ENCODE measurements at regions not wholly inside any gene's neighbourhood (a gene's known extent, or its start where the extent isn't known, plus 50 kb on each side); places are given as distances from the start of the nearest gene placed in this dataset.

GRCh38 chrX:13893826-13894225, 76.9 kb upstream of the GPM6B start:
- intact Hi-C loops (cut with micrococcal nuclease; ENCODE audit: unreplicated experiment): no loop called here
- DNase-seq: no peak
- Mint-ChIP-seq H3K27ac (ENCODE audit: unreplicated experiment) (no peak overlapping the region), H3K4me3 (ENCODE audit: low read depth, unreplicated experiment) (no peak overlapping the region), H3K36me3 (ENCODE audit: insufficient read depth, unreplicated experiment) (no peaks in the 10 kb centered on the region), H3K4me1 (ENCODE audit: low read depth, unreplicated experiment) (no peaks in the 10 kb centered on the region), H3K27me3 (ENCODE audit: unreplicated experiment) (no peaks in the 10 kb centered on the region), H3K9me3 (ENCODE audit: low read depth, unreplicated experiment) (no peaks in the 10 kb centered on the region)
- no TSS peak for BruUV-seq (replicated peaks)
- CTCF ChIA-PET: no interaction called here
- no peak for TF ChIP-seq CTCF (IDR thresholded peaks at IDR 0.05; ENCODE audit: unreplicated experiment)

GRCh38 chrX:13892856-13893255, 76.0 kb upstream of the GPM6B start:
- no peak overlapping the region for H3K27ac Mint-ChIP-seq (ENCODE audit: unreplicated experiment)
- intact Hi-C loops (cut with micrococcal nuclease; ENCODE audit: unreplicated experiment): no loop called here
- no peak for DNase-seq
- H3K9me3 Mint-ChIP-seq (ENCODE audit: low read depth, unreplicated experiment): no peaks in the 10 kb centered on the region
- CTCF ChIA-PET: no interaction called here
- no peaks in the 10 kb centered on the region for H3K4me1 Mint-ChIP-seq (ENCODE audit: low read depth, unreplicated experiment)
- no peaks in the 10 kb centered on the region for H3K36me3 Mint-ChIP-seq (ENCODE audit: insufficient read depth, unreplicated experiment)
- no peak overlapping the region for H3K4me3 Mint-ChIP-seq (ENCODE audit: low read depth, unreplicated experiment)
- no peak for TF ChIP-seq CTCF (IDR thresholded peaks at IDR 0.05; ENCODE audit: unreplicated experiment)
- no TSS peak for BruUV-seq (replicated peaks)
- no peaks in the 10 kb centered on the region for H3K27me3 Mint-ChIP-seq (ENCODE audit: unreplicated experiment)

DNA sequence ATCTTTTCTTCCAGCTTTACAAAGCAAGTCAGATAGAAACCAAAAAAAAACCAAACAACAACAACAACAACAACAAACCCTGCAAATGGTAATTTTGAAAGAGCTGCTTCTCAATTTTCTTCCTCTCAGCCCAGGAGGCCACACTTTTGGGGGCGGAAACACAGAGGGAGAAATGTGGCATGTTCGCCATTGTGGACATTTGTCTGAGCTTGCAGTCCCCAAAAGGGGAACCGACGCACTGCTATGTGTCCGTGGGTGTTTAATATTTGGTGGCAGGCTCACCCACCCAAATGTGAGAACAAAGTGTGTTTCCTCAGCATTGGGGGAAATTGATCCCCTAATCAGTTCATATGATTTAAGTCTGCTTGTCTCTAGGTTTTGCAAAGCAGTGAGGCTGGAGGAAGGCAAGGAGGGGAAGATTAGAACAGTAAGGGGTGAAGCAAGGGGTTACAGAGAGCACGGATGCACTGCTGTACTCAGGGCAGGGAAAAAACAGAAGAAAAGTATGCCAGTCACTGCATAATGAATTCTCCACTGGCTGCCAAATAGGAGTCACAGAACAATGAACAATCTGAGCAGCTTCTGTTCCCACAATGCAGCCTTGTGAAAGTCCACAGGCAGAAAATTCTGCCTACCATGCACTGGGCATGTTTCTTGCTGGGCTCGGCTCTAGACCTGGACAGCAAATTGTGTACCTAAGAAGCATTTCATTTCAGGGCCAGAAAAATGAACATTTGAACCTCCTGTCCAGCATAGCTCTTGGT, 74.7 kb upstream of the GPM6B start:
- H3K9me3 Mint-ChIP-seq (ENCODE audit: low read depth, unreplicated experiment): no peaks in the 10 kb centered on the region
- no peak overlapping the region for H3K27ac Mint-ChIP-seq (ENCODE audit: unreplicated experiment)
- CTCF ChIA-PET: no interaction called here
- intact Hi-C loops (cut with micrococcal nuclease; ENCODE audit: unreplicated experiment): no loop called here
- DNase-seq: no peak
- no peaks in the 10 kb centered on the region for H3K4me1 Mint-ChIP-seq (ENCODE audit: low read depth, unreplicated experiment)
- no peak overlapping the region for H3K4me3 Mint-ChIP-seq (ENCODE audit: low read depth, unreplicated experiment)
- H3K36me3 Mint-ChIP-seq (ENCODE audit: insufficient read depth, unreplicated experiment): no peaks in the 10 kb centered on the region
- H3K27me3 Mint-ChIP-seq (ENCODE audit: unreplicated experiment): no peaks in the 10 kb centered on the region
- no peak for TF ChIP-seq CTCF (IDR thresholded peaks at IDR 0.05; ENCODE audit: unreplicated experiment)
- no TSS peak for BruUV-seq (replicated peaks)

- Mint-ChIP-seq H3K4me1 (ENCODE audit: low read depth, unreplicated experiment) (no peaks in the 10 kb centered on the region), H3K27ac (ENCODE audit: unreplicated experiment) (no peak overlapping the region), H3K4me3 (ENCODE audit: low read depth, unreplicated experiment) (no peak overlapping the region), H3K27me3 (ENCODE audit: unreplicated experiment) (no peaks in the 10 kb centered on the region), H3K36me3 (ENCODE audit: insufficient read depth, unreplicated experiment) (no peaks in the 10 kb centered on the region), H3K9me3 (ENCODE audit: low read depth, unreplicated experiment) (no peaks in the 10 kb centered on the region)
- DNase-seq: no peak
- TF ChIP-seq CTCF (IDR thresholded peaks at IDR 0.05; ENCODE audit: unreplicated experiment): no peak
- intact Hi-C loops (cut with micrococcal nuclease; ENCODE audit: unreplicated experiment): no loop called here
- CTCF ChIA-PET: no interaction called here
- BruUV-seq (replicated peaks): no TSS peak
Measured at GRCh38 chrX:13890806-13891205, 73.9 kb upstream of the GPM6B start.

Measured in Calu3 (cell line).